Keratinocyte (primary cell): ENCODE measurements at regions not wholly inside any gene's neighbourhood (a gene's known extent, or its start where the extent isn't known, plus 50 kb on each side); places are given as distances from the start of the nearest gene placed in this dataset.

Source experiments
- DNase-seq: peaks from one replicate; pipeline ENCODE4 v3.0.0-alpha.2; 2011; ENCODE audit warnings: low read depth, missing footprints, low spot score
- FAIRE-seq: peaks from 2 replicates; lab custom pipeline; 2011; peaks lifted over from hg19 to GRCh38; lab: Jason Lieb, UNC
- H2AFZ ChIP-seq: 2 replicates; pipeline ENCODE4 v1.6.0; 2012; ENCODE audit warnings: low read length, control low read depth, inconsistent platforms; ENCODE audit not compliant: control insufficient read depth
- H3K27ac ChIP-seq: 2 replicates; pipeline ENCODE4 v1.5.1; 2011; ENCODE audit warnings: low read length; ENCODE audit not compliant: control insufficient read depth, insufficient read depth
- H3K27me3 ChIP-seq: 3 replicates; pipeline ENCODE4 v1.6.0; 2011; ENCODE audit warnings: low read length; ENCODE audit not compliant: control insufficient read depth, insufficient read depth; ENCODE audit errors: extremely low read depth
- H3K36me3 ChIP-seq, 2 experiments: 2 replicates in 1 of 2; 3 replicates in 1 of 2; pipeline ENCODE4 v1.5.1; 2011; ENCODE audit warnings: low read length in 2 of 2, mild to moderate bottlenecking in 1 of 2; ENCODE audit not compliant: control insufficient read depth in 2 of 2, insufficient read depth in 2 of 2; ENCODE audit errors: extremely low read depth in 1 of 2
- H3K4me1 ChIP-seq: 3 replicates; pipeline ENCODE4 v1.5.1; 2011; ENCODE audit warnings: low read length; ENCODE audit not compliant: control insufficient read depth, insufficient read depth; ENCODE audit errors: extremely low read depth
- H3K4me2 ChIP-seq: 3 replicates; pipeline ENCODE4 v1.6.0; 2011; ENCODE audit warnings: low read depth, low read length; ENCODE audit not compliant: control insufficient read depth, insufficient read depth; ENCODE audit errors: extremely low read depth
- H3K4me3 ChIP-seq, 3 experiments: fragments of 200-600 bp in 1 of 3; sonication (generic) in 1 of 3; 2 replicates in 2 of 3; 3 replicates in 1 of 3; pipeline ENCODE4 v1.5.1; 2011 to 2016; ENCODE audit warnings: low read length in 3 of 3, mild to moderate bottlenecking in 3 of 3, control low read depth in 2 of 3, inconsistent platforms in 1 of 3, low read depth in 1 of 3, mixed read lengths in 1 of 3, mixed run types in 1 of 3, moderate library complexity in 1 of 3; ENCODE audit not compliant: control insufficient read depth in 2 of 3, insufficient read depth in 2 of 3; ENCODE audit errors: extremely low read depth in 1 of 3
- H3K79me2 ChIP-seq: 2 replicates; pipeline ENCODE4 v1.6.0; 2012; ENCODE audit warnings: low read length; ENCODE audit not compliant: control insufficient read depth, insufficient read depth
- H3K9ac ChIP-seq: 3 replicates; pipeline ENCODE4 v1.6.0; 2011; ENCODE audit warnings: low read length; ENCODE audit not compliant: control insufficient read depth, insufficient read depth; ENCODE audit errors: extremely low read depth
- H3K9me1 ChIP-seq: 3 replicates; pipeline ENCODE4 v1.6.0; 2011; ENCODE audit warnings: low read length; ENCODE audit not compliant: control insufficient read depth, insufficient read depth; ENCODE audit errors: extremely low read depth
- H3K9me3 ChIP-seq: 2 replicates; pipeline ENCODE4 v1.5.1; 2012; ENCODE audit warnings: low read depth, low read length; ENCODE audit not compliant: control insufficient read depth
- H4K20me1 ChIP-seq: 3 replicates; pipeline ENCODE4 v1.6.0; 2011; ENCODE audit warnings: low read length; ENCODE audit not compliant: control insufficient read depth, insufficient read depth; ENCODE audit errors: extremely low read depth
- EZH2 ChIP-seq: IDR thresholded peaks from one replicate; pipeline ENCODE4 v1.6.1; 2012; ENCODE audit warnings: inconsistent platforms, mild to moderate bottlenecking, low read length, moderate library complexity
- dilution Hi-C: fragments of 300-500 bp; cut with MboI; formaldehyde crosslinking; loops from one replicate; pipeline ENCODE4 v1.7.0; 2020; ENCODE audit warnings: low sequenced_read_pairs; ENCODE audit not compliant: extremely low pct_ligation_motif_present
- TF ChIP-seq, protein P1 (sequence below), 3 experiments: IDR thresholded peaks in 1 of 3; conservative IDR thresholded peaks in 1 of 3; optimal IDR thresholded peaks in 1 of 3; 2 replicates in 2 of 3; 3 replicates in 1 of 3; pipeline versions ENCODE3 to v1.5.1; 2011; ENCODE audit warnings: low read length in 3 of 3, mild to moderate bottlenecking in 3 of 3, moderate library complexity in 2 of 3, control low read depth in 1 of 3, inconsistent platforms in 1 of 3; ENCODE audit not compliant: insufficient read depth in 2 of 3; ENCODE audit errors: extremely low read depth in 1 of 3

DNA sequence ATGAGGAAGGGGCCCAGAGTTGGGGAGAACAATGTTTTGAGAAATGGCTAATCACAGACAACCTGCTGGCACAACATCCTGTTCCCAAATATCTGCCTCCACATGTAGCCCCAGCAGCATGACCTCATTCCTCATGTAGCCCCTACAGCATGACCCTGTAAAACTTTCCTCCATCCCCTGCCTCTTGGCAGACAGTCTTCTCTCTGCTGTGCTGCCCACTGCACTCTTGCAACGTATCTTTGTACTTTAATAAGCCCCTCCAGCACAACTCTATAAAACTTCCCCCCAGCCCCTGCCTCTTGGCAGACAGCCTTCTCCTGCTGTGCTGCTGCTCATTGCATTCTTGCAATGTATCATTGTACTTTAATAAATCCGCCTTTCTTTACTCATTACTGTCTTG lies 278.8 kb downstream of the HDGFL1 start:
- no peaks in the 10 kb centered on the region for H3K9me1 ChIP-seq
- H4K20me1 ChIP-seq, result no peaks in the 10 kb centered on the region
- TF ChIP-seq EZH2, result no peak
- dilution Hi-C loops, result no loop called here
- H3K4me2 ChIP-seq, result no peak overlapping the region
- no peaks in the 10 kb centered on the region for H3K9me3 ChIP-seq
- no peak overlapping the region for H2AFZ ChIP-seq
- no peaks in the 10 kb centered on the region for H3K4me1 ChIP-seq
- H3K9ac ChIP-seq, result no peak overlapping the region
- DNase-seq (no peak), FAIRE-seq (no peak)
- no peaks in the 10 kb centered on the region for H3K36me3 ChIP-seq
- no peaks in the 10 kb centered on the region for H3K79me2 ChIP-seq
- H3K27ac ChIP-seq, result no peak overlapping the region
- no peak overlapping the region for H3K4me3 ChIP-seq
- no peaks in the 10 kb centered on the region for H3K27me3 ChIP-seq

DNA sequence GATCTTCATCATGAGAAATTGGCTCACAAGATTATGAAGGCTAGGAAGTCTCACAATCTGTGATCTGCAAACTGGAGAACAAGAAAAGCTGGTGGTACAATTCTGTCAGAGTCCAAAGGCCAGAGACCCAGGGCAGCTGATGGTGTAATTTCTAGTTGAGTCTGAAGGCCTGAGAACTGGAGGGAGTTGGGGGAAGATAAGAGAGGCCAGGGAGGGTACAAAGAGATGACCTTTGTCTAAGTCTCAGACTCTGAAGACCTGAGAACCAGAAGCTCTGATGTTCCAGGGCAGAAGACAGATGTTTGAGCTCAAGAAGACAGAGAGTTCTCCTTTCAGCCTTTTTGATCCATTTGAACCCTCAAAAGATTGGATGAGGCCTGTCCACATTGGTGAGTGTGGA lies 280.6 kb downstream of the HDGFL1 start:
- no peak overlapping the region for H3K4me3 ChIP-seq
- H3K9ac ChIP-seq, result no peak overlapping the region
- no peak overlapping the region for H3K27ac ChIP-seq
- no peaks in the 10 kb centered on the region for H3K36me3 ChIP-seq
- no peaks in the 10 kb centered on the region for H4K20me1 ChIP-seq
- H3K79me2 ChIP-seq, result no peaks in the 10 kb centered on the region
- no peaks in the 10 kb centered on the region for H3K27me3 ChIP-seq
- dilution Hi-C loops, result no loop called here
- H3K4me2 ChIP-seq, result no peak overlapping the region
- H2AFZ ChIP-seq, result no peak overlapping the region
- no peaks in the 10 kb centered on the region for H3K9me3 ChIP-seq
- DNase-seq, result no peak
- no peaks in the 10 kb centered on the region for H3K4me1 ChIP-seq
- TF ChIP-seq, protein P1, sequence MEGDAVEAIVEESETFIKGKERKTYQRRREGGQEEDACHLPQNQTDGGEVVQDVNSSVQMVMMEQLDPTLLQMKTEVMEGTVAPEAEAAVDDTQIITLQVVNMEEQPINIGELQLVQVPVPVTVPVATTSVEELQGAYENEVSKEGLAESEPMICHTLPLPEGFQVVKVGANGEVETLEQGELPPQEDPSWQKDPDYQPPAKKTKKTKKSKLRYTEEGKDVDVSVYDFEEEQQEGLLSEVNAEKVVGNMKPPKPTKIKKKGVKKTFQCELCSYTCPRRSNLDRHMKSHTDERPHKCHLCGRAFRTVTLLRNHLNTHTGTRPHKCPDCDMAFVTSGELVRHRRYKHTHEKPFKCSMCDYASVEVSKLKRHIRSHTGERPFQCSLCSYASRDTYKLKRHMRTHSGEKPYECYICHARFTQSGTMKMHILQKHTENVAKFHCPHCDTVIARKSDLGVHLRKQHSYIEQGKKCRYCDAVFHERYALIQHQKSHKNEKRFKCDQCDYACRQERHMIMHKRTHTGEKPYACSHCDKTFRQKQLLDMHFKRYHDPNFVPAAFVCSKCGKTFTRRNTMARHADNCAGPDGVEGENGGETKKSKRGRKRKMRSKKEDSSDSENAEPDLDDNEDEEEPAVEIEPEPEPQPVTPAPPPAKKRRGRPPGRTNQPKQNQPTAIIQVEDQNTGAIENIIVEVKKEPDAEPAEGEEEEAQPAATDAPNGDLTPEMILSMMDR (optimal IDR thresholded peaks at IDR 0.05 in 1 of 3, IDR thresholded peaks at IDR 0.05 in 1 of 3, conservative IDR thresholded peaks at IDR 0.05 in 1 of 3; ENCODE audit: extremely low read depth in 1 of 3, insufficient read depth in 2 of 3, low read length in 3 of 3), result no peak
- TF ChIP-seq EZH2, result no peak
- no peak for FAIRE-seq
- no peaks in the 10 kb centered on the region for H3K9me1 ChIP-seq

DNA sequence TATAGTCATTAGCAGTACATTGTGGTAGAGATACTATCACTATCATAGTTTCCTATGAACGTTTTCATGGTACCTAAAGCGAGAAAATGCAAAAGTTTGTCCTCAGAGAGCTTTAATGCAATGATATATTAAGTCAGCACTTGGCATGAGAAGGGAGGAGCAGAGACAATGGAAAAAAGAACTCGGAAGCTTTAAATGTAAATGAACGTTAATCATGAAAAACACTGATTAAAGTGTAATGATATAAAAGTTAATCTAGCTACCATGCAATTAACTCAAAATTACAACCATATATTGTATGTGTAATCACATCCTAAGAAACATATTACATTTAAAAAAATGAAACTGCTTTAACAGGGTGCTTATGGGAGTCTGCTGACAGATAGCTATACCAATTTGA lies 282.7 kb downstream of the HDGFL1 start:
- H3K4me2 ChIP-seq, result no peak overlapping the region
- no peak overlapping the region for H3K9ac ChIP-seq
- dilution Hi-C loops, result no loop called here
- no peak overlapping the region for H3K27ac ChIP-seq
- no peaks in the 10 kb centered on the region for H3K9me1 ChIP-seq
- H3K4me3 ChIP-seq, result no peak overlapping the region
- H2AFZ ChIP-seq, result no peak overlapping the region
- no peaks in the 10 kb centered on the region for H4K20me1 ChIP-seq
- no peak for DNase-seq
- no peaks in the 10 kb centered on the region for H3K27me3 ChIP-seq
- H3K79me2 ChIP-seq, result no peaks in the 10 kb centered on the region
- no peaks in the 10 kb centered on the region for H3K36me3 ChIP-seq
- no peak for FAIRE-seq
- TF ChIP-seq EZH2, result no peak
- TF ChIP-seq, protein P1 (optimal IDR thresholded peaks at IDR 0.05 in 1 of 3, IDR thresholded peaks at IDR 0.05 in 1 of 3, conservative IDR thresholded peaks at IDR 0.05 in 1 of 3; ENCODE audit: extremely low read depth in 1 of 3, insufficient read depth in 2 of 3, low read length in 3 of 3), result no peak
- no peaks in the 10 kb centered on the region for H3K9me3 ChIP-seq
- H3K4me1 ChIP-seq, result no peaks in the 10 kb centered on the region
